ENCODE measurements at regions not wholly inside any gene's neighbourhood (a gene's known extent, or its start where the extent isn't known, plus 50 kb on each side); places are given as distances from the start of the nearest gene placed in this dataset.

- ATAC-seq (ENCODE audit: low read depth) (no peak), DNase-seq (ENCODE audit: low spot score) (no peak)
- Histone ChIP-seq H3K27ac (ENCODE audit: poor library complexity, severe bottlenecking) (no peak overlapping the region), H3K4me3 (ENCODE audit: severe bottlenecking) (no peak overlapping the region), H3K36me3 (ENCODE audit: low read depth) (no peaks in the 10 kb centered on the region), H3K9me3 (ENCODE audit: severe bottlenecking) (no peaks in the 10 kb centered on the region), H3K4me1 (ENCODE audit: insufficient read depth, poor library complexity, severe bottlenecking) (no peaks in the 10 kb centered on the region), H3K27me3 (ENCODE audit: insufficient read depth, poor library complexity, severe bottlenecking) (no peaks in the 10 kb centered on the region)
- TF ChIP-seq, protein P1, sequence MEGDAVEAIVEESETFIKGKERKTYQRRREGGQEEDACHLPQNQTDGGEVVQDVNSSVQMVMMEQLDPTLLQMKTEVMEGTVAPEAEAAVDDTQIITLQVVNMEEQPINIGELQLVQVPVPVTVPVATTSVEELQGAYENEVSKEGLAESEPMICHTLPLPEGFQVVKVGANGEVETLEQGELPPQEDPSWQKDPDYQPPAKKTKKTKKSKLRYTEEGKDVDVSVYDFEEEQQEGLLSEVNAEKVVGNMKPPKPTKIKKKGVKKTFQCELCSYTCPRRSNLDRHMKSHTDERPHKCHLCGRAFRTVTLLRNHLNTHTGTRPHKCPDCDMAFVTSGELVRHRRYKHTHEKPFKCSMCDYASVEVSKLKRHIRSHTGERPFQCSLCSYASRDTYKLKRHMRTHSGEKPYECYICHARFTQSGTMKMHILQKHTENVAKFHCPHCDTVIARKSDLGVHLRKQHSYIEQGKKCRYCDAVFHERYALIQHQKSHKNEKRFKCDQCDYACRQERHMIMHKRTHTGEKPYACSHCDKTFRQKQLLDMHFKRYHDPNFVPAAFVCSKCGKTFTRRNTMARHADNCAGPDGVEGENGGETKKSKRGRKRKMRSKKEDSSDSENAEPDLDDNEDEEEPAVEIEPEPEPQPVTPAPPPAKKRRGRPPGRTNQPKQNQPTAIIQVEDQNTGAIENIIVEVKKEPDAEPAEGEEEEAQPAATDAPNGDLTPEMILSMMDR (IDR thresholded peaks at IDR 0.05; ENCODE audit: poor library complexity, severe bottlenecking) = no peak
Measured at GRCh38 chr7:24354456-24354855, 70.5 kb downstream of the NPY start.

GRCh38 chr7:24356718-24357386, 72.9 kb downstream of the NPY start:
- H3K27me3 ChIP-seq (ENCODE audit: insufficient read depth, poor library complexity, severe bottlenecking) = no peaks in the 10 kb centered on the region
- TF ChIP-seq, protein P1 (IDR thresholded peaks at IDR 0.05; ENCODE audit: poor library complexity, severe bottlenecking) = no peak
- no peaks in the 10 kb centered on the region for H3K4me1 ChIP-seq (ENCODE audit: insufficient read depth, poor library complexity, severe bottlenecking)
- no peak overlapping the region for H3K27ac ChIP-seq (ENCODE audit: poor library complexity, severe bottlenecking)
- ATAC-seq (ENCODE audit: low read depth) (no peak), DNase-seq (ENCODE audit: low spot score) (no peak)
- H3K4me3 ChIP-seq (ENCODE audit: severe bottlenecking) = no peak overlapping the region
- no peaks in the 10 kb centered on the region for H3K36me3 ChIP-seq (ENCODE audit: low read depth)
- H3K9me3 ChIP-seq (ENCODE audit: severe bottlenecking) = no peaks in the 10 kb centered on the region

DNA sequence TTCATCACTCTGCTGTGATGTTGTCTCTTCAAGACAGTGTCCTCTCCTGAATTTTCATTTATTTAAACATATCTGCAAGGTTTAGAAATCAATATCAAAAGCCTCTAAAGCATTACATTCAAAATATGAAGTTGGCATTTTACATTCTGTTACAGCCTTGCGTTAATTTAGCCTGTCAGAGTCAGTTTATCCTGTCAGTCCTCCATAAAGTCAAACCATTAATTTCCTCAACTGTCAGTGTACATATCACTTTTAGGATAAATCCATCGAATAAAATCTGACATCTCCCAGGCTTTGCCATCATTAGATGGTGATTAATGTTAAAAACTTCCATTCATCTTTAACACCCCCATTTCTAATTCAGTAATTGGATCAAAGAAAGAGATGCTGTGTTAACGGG, 77.0 kb downstream of the NPY start:
- TF ChIP-seq, protein P1 (IDR thresholded peaks at IDR 0.05; ENCODE audit: poor library complexity, severe bottlenecking) = no peak
- Histone ChIP-seq H3K36me3 (ENCODE audit: low read depth) (no peaks in the 10 kb centered on the region), H3K9me3 (ENCODE audit: severe bottlenecking) (no peaks in the 10 kb centered on the region), H3K27ac (ENCODE audit: poor library complexity, severe bottlenecking) (no peak overlapping the region), H3K27me3 (ENCODE audit: insufficient read depth, poor library complexity, severe bottlenecking) (no peaks in the 10 kb centered on the region), H3K4me3 (ENCODE audit: severe bottlenecking) (no peak overlapping the region), H3K4me1 (ENCODE audit: insufficient read depth, poor library complexity, severe bottlenecking) (no peaks in the 10 kb centered on the region)
- ATAC-seq (ENCODE audit: low read depth) (no peak), DNase-seq (ENCODE audit: low spot score) (no peak)

DNA sequence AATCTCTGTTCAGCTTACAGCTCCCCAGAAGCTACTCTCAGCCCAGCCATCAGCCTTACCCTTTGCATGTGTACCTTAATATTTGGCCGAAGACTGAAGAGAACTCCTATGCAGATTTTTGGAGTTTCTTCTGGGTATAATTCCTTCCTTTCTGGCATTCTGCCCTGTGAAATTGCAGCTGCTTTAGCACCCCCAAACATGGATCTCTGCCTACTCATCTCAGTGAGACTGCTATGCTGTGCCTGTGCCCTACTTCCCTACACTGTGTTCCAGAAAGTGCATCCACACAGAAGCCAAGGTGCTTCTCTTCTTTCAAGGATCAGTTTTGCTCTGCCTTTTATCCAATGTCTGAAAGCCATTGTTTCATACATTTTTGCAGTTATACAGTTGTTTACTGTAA, 81.6 kb downstream of the NPY start:
- Histone ChIP-seq H3K4me1 (ENCODE audit: insufficient read depth, poor library complexity, severe bottlenecking) (no peaks in the 10 kb centered on the region), H3K36me3 (ENCODE audit: low read depth) (no peaks in the 10 kb centered on the region), H3K9me3 (ENCODE audit: severe bottlenecking) (no peaks in the 10 kb centered on the region), H3K27me3 (ENCODE audit: insufficient read depth, poor library complexity, severe bottlenecking) (peaks cover 3% of the 10 kb centered on the region), H3K4me3 (ENCODE audit: severe bottlenecking) (no peak overlapping the region), H3K27ac (ENCODE audit: poor library complexity, severe bottlenecking) (no peak overlapping the region)
- no peak for ATAC-seq (ENCODE audit: low read depth)
- DNase-seq (ENCODE audit: low spot score) = no peak
- TF ChIP-seq, protein P1 (IDR thresholded peaks at IDR 0.05; ENCODE audit: poor library complexity, severe bottlenecking) = no peak

- Histone ChIP-seq H3K27me3 (ENCODE audit: insufficient read depth, poor library complexity, severe bottlenecking) (peaks cover 3% of the 10 kb centered on the region), H3K9me3 (ENCODE audit: severe bottlenecking) (no peaks in the 10 kb centered on the region), H3K27ac (ENCODE audit: poor library complexity, severe bottlenecking) (no peak overlapping the region), H3K36me3 (ENCODE audit: low read depth) (no peaks in the 10 kb centered on the region), H3K4me1 (ENCODE audit: insufficient read depth, poor library complexity, severe bottlenecking) (no peaks in the 10 kb centered on the region), H3K4me3 (ENCODE audit: severe bottlenecking) (no peak overlapping the region)
- ATAC-seq (ENCODE audit: low read depth) = no peak
- no peak for DNase-seq (ENCODE audit: low spot score)
- TF ChIP-seq, protein P1 (IDR thresholded peaks at IDR 0.05; ENCODE audit: poor library complexity, severe bottlenecking) = no peak
Measured at GRCh38 chr7:24366876-24367275, 82.9 kb downstream of the NPY start.

Data from RWPE2 (cell line).